ENCODE measurements at regions not wholly inside any gene's neighbourhood (a gene's known extent, or its start where the extent isn't known, plus 50 kb on each side); places are given as distances from the start of the nearest gene placed in this dataset.

DNA sequence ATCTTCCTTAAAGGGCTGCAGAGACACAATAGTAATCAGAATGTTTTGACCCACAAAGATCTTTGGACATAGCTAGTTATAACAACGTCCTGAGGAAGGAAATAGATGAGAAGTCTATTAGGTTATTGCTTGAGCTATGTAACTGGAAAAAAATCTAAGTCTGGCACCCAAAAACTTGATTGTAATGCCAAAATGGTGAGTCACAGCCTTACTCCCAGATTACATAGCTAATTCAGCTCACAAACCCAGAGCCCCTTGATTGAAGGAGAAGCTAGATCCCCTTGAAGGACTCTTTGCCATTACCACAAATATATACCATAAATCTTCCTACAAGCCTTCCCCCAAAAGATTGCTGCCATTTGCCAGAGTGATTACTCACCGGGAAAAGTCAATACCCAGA lies 341.8 kb upstream of the KIF2A start:
- no peak for DNase-seq (ENCODE audit: low read depth)

DNA sequence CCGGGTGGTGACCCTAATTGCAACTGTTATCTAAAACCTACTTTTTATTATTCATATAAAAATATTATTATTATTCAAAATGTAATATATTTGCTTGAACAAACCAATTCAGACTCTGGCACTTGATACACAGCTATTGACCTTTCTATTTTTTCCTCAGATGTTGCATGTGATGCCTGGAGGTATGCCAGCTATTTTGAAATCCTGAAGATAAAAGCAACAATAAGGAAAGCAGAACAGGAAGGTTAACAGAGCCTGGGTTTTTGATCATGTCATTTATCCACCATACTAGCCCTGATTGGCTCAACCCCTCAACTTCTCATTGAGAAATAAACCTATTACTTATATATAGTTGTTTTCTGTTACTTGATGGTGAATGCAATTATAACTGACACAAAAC lies 340.9 kb upstream of the KIF2A start:
- DNase-seq (ENCODE audit: low read depth) = no peak

DNA sequence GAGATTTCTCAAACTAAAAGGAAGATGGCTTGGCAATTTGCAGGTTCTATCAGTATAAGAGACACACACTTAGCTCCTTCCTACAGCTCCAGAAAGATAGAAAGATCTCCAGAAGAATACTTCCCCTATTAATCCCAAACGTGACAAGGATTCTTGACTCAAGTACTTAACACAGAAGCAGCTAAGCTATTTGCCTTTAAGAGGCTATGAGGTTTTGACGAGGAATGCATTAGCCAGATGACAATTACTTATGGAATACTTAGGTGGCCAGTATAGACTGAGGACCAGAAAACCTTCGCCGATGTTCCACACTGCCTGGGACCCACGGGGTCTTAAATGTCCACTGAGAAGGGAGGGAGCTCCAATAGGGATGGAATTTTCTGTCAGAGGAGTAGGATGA lies 340.5 kb upstream of the KIF2A start:
- no peak for DNase-seq (ENCODE audit: low read depth)

DNA sequence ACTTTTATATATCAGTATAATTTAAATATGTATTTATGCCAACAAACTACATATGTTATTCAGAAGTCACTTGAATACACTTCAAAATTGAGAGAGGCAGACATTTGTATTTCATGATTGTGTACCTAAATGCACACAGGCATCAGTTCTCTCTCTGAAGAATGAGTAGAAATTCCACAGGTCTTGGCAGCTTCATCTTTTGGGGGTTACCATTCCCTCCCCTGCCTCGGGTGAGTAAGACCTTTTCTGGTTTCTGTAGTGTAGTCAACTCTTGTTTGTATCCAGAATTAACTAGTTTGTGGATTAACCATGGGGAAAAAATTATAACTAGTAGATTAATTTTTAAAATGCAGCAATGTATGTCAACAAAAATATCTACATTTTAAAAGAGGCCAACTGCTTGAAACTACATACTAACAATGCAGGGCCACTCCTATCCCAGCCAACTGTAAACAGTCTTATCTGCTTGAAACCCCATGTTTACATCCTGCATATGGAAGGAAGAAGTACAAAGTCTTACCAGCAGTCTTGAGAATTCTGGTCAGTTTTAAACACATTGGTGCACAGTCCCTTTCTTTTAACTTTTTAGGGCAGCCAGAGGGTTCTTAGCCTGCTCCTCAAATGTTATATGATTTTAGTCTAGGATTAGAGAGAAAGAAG lies 339.6 kb upstream of the KIF2A start:
- no peak for DNase-seq (ENCODE audit: low read depth)

DNA sequence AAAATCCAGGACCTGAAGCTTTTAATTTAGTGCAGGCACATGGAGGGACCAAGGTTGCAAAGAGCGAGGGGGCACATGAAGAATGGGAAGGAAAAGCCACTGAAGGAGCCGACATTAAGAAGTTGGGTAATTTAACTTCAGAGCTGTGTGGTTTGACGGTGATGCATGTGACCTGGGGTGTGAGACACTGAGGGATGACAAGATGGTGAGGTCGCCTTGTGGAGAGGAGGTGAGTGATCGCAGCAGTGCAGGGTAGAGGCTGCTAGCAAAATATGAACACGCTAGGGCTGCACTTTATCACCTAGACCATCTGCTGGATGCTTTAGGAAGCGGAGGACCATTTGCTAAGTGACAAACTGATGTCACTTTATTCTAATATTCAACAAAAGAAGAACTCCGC lies 339.0 kb upstream of the KIF2A start:
- no peak for DNase-seq (ENCODE audit: low read depth)

DNA sequence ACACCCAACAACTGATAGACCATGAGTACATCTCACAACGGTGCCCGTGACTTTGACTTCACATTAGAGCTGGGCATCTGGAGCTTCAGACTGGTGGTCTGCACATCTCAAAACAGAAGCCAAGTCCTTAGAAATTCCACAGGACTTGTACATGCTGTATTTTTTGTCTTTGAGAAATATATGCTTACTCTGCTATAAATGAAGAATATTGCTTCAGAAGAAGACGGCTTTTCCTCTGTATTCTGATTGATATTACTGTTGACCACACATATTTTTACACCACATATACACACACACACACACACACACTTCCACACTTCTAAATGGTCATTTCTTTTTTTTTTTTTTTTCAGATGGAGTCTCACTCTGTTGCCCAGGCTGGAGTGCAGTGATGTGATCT lies 338.3 kb upstream of the KIF2A start:
- DNase-seq (ENCODE audit: low read depth) = no peak

DNA sequence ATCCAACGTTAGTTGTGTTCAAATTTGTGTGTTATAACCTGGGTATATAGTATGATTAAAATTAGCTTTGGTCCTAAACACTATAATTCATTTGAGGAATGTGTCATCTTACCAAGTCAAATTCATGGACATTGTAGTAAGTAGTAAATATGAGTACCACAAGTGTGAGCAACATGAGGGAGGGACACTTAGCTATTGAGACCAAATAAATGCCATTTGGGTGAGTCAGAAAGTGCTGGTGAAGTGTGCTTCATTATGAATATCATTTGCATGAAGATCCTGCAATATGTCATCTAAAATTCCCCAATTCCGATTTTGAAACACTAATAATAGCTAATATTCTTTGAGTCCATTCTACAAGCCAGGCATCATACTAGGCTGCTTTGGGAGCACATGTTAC lies 336.7 kb upstream of the KIF2A start:
- DNase-seq (ENCODE audit: low read depth) = no peak

DNA sequence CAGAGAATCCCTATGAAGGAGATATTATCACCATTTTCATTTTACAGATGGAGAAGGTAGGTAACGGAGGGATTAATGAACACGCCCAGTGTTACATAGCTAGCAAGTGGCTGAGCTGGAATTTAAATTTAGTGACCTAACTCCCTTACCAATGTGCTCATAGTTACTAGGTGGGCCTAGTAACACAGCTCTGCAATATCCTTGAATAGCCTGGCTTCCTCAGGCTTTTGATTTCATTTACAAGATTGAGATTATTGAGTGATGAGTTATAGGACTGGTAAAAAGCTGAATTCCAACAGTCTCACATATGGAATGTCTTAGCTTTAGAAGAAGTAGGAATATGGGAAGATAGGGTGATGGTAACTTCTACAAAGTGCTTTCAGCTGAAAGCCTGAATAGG lies 336.3 kb upstream of the KIF2A start:
- no peak for DNase-seq (ENCODE audit: low read depth)

DNA sequence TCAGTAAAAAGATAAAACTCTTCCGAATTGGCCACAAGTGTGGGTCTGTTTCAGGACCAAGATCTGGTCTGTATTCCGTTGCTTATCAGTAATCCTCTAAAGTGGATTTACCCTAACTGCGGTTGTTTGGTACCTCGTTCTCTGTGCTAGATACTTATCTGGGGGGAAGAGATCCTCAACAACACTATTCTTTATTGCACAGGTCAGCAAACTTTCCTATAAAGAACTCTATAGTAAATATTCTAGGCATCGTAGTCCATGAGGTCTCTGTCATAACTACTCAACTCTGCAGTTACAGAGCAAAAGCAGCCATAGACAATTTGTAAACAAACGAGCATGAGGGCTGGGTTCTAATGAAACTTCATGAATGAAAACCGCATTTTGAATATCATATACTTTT lies 335.8 kb upstream of the KIF2A start:
- no peak for DNase-seq (ENCODE audit: low read depth)

DNA sequence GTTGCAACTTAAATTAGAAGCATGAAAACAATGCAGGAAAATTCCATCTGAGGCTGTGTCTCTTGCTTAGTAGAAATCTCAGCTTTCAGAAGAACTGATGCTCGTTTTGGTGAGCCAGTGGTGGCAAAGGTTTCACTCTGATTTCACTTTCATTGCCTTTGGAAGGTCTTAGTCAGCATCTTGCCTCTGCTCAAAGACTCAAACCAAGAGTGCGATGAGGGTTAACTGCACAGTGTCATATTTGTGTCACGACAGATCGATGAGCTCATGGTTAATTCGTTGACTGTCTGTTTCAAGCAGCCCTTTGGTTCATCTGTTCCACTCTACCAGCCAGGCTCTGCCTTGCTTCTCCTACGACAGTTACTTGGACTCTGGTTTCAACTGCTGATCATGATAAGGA lies 331.3 kb upstream of the KIF2A start:
- no peak for DNase-seq (ENCODE audit: low read depth)

DNA sequence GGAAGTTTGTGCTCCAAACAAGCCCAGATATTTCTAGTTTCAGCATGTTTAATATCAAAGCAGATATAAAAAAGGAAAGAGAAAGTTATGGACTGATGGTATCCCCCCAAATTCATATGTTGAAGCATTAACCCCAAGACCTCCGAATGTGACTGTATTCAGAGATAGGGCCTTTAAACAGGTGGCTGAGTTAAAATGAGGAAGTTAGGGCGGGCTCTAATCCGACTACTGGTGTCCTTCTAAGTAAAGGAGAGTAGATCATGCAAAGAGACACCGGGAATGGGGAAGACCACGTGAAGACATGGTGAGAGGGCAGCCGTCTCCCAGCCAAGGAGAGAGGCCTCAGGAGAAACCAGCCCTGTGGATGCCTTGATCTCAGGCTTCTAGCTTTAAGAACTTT lies 324.1 kb upstream of the KIF2A start:
- no peak for DNase-seq (ENCODE audit: low read depth)

DNA sequence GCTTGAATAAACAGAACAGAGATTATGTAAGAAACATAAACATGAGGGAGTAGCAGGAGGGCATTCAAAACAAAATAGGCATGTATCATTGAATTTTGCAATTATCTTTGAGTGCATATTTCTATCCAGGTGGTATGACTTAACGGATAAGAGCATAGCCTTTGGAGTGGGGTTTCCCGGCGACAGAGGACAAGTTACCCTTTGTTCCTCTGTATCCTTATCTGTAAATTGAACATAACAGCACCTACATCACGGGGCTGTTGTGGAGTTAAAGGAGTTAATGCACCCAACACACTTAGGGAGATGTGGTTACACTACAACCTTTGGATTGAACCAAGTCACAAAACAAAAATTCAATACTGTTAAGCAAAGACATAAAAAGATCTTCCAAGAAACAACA lies 314.6 kb upstream of the KIF2A start:
- no peak for DNase-seq (ENCODE audit: low read depth)

DNA sequence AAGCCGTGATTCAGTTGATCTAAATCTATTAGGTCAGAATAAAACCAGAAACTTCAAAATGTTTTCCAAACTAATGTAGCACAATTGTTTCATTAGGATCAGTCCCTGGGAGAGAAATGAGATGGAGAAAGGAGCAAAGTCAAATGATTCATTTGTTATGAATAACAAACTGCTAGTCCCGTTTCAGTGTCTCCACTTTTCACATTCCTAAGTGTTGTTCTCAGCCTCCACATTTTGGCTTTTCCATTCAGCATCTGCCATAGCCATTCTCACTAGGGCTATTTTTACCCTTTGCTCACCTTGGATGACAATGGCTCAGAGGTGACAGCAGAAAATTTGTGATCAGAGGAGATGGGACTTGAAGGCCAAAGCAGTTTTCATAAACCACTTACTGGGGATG lies 314.1 kb upstream of the KIF2A start:
- DNase-seq (ENCODE audit: low read depth) = no peak

DNA sequence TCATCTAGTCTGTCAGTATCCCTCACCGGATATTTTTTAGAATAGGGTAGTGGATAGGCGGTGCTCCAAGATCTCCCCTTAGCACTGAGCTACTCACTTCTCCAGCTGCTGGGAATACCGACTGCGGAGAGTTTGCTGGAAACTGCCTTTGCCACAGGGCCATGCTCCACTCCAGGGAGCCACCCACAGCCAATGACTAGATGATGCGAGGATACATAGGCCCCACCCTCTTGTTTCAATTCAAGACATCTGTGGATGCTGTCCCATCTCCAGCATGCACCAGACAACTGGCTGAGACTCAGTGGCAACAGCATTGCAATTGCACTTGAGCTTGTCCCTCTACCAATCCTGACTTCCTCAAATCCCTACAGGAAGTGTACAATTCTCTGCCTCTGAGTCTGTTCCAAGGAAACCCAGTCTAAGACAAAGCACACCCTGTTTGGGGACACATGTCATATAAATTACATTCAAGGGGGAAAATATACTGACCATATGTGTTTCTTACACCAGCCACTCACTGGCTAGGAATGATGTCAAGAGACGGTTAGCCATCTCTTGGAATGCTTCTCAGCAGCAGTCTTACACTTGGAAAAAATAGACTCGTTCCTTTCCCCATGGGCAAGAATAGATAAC lies 312.6 kb upstream of the KIF2A start:
- DNase-seq (ENCODE audit: low read depth) = no peak

DNA sequence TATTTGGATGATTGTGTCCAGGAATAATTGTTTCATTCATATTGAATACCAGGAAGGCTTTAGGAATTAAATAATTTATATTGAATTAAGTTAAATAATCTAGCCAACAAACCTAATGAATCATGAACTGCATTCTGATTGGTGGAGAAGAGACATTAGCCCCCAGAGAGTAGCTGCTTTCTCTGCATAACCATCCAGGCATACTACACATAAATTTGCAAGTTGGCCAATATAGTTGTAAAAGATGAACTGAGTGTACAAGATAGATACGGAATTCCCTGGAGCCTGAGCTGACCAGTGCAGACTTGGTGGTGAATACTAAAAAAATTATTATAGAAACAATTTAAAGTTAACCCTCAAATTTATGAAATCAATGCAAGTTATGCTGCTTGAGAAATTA lies 311.8 kb upstream of the KIF2A start:
- no peak for DNase-seq (ENCODE audit: low read depth)

DNA sequence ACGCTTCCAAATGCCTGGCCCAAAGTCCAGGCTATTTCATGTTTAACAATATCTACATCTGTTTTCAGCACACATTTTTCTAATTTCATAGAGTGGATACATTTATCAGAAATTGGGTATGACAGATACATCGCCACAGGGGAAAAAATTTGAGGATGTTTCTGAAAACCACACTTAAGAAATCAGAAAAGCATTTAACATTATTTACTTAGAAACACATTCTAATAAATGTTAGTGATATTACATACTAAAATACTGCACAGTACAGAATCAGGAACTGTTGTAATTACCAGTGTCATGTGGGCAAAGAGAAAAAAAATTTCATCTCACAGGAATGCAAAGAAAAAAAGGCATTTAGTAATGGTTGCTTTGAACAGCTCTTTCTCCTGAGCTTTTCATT lies 310.5 kb upstream of the KIF2A start:
- no peak for DNase-seq (ENCODE audit: low read depth)

DNA sequence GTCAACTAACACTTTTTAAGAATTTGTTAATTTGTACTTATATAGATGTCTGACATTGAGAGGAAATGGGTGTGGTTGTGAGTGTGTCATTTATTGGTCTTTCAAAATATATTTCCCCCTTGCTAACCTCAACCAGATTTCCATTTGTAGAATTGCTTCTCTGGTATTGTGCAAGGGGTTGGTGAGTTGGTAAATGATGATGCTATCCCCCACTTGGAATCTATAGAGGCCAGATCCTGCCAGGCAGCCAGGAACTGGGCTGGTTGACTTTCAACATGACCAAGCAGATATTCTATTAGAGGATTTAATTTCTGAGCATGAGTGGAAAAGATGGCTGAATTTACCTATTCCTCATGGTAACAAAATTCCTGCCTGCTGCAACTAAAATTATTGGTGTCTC lies 306.6 kb upstream of the KIF2A start:
- no peak for DNase-seq (ENCODE audit: low read depth)

DNA sequence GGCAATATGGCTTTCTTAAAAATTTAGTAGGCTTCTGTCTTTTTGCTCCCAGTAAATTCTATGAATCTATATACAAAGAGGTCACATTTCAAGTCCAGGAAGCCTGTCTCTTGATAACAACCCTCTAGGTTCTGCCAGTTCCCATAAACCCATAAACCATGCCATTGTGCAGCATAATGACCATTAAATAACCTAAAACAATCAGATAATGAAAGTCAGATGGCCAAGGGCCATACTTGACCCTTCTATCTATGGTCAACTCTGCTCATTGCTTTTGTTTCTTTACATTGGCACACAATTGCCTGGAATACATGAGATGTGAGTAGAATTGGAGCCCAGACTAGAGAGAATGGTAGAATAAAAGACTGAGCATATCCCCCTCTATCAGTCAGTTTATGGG lies 305.4 kb upstream of the KIF2A start:
- no peak for DNase-seq (ENCODE audit: low read depth)

DNA sequence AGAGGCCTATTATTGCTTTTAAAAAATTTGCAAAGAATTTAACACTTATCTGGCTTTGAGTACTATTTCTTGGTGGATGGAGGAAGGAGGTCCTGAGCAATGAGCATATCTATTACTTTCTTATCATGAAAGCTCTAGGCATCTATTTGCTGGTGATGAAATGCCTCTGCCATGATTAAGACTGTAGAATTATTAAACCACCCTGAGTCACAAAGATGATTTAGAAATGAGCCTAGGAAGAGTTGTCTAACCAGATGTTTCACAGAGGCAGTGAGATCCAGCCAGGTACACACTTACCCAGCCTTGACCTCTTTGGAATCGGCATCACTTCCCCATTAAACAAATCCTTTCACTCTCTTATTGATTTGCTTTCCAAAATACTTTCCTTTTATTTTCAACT lies 304.4 kb upstream of the KIF2A start:
- DNase-seq (ENCODE audit: low read depth) = no peak

DNA sequence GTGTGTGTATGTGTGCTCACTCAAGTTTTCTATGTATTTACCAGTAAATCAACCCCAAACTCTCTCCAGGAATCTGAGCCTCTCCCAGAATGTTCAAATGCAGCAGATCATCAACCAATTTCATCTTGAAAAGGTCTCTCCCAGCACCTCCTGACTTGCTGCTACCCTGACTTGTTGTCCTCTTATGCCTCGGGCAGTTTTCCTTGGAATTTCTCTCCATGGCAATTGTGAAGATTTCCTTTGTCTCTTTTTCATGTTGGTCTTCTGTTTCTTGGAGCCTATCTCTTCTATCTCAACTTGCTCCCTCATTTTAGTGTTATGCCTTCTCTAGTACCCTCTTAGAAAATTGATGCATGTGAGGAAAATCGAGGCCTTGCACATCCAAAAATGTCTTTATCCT lies 303.6 kb upstream of the KIF2A start:
- no peak for DNase-seq (ENCODE audit: low read depth)

DNA sequence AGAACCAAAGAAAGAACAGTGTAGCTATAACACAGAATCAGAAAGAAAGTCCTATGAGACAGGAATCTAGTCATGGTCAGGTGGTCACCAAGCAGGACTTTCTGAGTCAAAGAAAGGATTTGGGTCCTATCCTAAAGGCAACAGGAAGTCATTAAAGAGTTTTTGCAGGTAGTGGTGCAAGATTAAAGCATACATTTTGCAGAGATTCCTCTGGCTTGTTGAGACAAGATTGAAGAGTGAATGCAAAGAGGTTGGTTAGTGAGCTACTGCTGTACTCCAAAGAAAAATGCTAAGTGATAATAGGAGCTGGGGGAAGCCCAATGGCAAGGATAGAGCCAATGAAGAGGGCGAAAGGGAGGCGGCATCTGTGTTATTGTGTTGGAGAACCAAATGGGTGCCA lies 300.5 kb upstream of the KIF2A start:
- no peak for DNase-seq (ENCODE audit: low read depth)

DNA sequence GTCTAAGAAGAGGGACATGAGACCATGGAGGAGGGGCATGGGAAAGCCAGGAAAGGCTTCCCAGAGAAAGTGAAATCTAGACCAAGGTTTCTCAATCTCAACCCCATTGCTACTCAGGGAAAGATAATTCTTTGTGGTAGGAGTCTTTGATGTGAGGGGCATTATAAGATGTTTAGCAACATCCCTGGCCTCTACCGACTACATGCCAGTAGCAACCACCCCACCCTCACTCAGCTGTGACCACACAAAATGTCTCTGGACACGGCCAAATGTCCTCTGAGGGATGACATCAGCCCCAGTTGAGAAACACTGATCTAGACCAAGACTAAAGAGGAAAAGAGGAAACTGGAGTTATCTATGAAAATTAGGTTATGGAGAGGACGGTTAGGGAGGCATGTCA lies 298.5 kb upstream of the KIF2A start:
- DNase-seq (ENCODE audit: low read depth) = no peak

DNA sequence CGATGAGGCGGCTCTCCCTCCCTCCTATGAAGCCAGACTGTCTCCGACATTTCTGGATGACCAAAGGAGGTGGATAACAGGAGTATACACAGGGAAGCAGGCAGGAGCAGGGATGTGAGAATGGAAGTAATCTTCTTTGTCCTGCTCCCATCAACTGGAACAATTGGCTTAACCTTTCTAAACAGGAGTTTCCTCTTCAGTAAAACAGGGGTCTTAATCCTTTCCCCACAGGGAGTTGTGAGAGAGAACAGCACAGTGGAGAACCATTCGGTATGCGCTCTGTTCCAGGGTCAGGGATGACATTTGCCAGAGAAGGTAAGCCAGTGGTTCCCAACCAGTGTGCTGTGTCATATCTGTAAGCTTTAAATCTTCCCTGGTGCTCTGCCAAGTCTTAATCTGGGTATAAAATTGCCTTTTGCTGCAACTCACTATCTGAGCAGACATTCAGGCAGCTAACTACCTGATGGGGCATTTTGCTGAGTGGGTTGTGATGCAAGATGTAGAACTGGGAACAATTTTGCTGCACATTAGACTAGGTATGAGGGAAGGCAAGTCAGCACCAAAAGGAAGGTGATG lies 294.8 kb upstream of the KIF2A start:
- no peak for DNase-seq (ENCODE audit: low read depth)

DNA sequence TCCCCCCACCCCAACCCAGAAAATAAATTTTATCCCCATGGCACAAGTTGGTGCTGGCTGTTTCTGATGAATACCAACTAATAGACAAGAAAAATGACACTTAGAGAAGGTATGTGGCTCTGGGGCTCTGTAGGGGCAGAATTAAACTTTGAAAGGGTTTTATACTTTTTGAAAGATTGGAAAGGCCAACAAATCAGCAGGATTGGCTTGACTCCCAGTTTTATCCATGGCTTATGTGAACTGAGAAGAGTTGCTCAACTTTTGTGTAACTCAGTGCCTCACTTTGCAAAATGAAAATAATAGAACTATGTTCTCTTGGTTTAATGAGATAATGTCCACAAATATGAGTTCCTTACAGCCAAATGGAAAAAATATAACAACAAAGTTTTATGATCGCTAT lies 288.9 kb upstream of the KIF2A start:
- DNase-seq (ENCODE audit: low read depth) = no peak
